H1 (cell line): ENCODE measurements at regions not wholly inside any gene's neighbourhood (a gene's known extent, or its start where the extent isn't known, plus 50 kb on each side); places are given as distances from the start of the nearest gene placed in this dataset.

Source experiments
- CTCF ChIA-PET: fragments of 300-600 bp; sonication (Branson Sonifier 250); formaldehyde crosslinking; loops from one replicate; lab custom pipeline; 2021; ENCODE audit not compliant: partially characterized antibody; lab: Charles Lee
- POLR2A ChIA-PET: fragments of 300-600 bp; sonication (Branson Sonifier 250); formaldehyde crosslinking; loops from one replicate; lab custom pipeline; 2021; ENCODE audit warnings: inconsistent platforms; ENCODE audit not compliant: partially characterized antibody; lab: Charles Lee
- DNase-seq, 2 experiments: peaks; one replicate each; pipeline versions ENCODE4 v3.0.0 to v3.0.0-alpha.2; 2010 to 2022; ENCODE audit warnings: low spot score in 2 of 2, low read depth in 1 of 2, mixed read lengths in 1 of 2
- FAIRE-seq: peaks from 2 replicates; lab custom pipeline; 2011; peaks lifted over from hg19 to GRCh38; lab: Jason Lieb, UNC
- H2AFZ ChIP-seq: 2 replicates; pipeline ENCODE4 v1.8.1; 2012; ENCODE audit warnings: low read length, inconsistent platforms
- H2AK5ac ChIP-seq: 2 replicates; pipeline ENCODE4 v1.6.1; 2013; ENCODE audit warnings: low read depth, low read length
- H2BK120ac ChIP-seq: replicated peaks from 2 replicates; pipeline ENCODE3; 2013; ENCODE audit warnings: low read depth, low read length, inconsistent platforms
- H2BK12ac ChIP-seq: 2 replicates; pipeline ENCODE4 v1.6.1; 2013; ENCODE audit warnings: low read depth, low read length
- H2BK15ac ChIP-seq: 2 replicates; pipeline ENCODE4 v1.6.1; 2013; ENCODE audit warnings: low read length
- H2BK20ac ChIP-seq: 2 replicates; pipeline ENCODE4 v1.6.1; 2013; ENCODE audit warnings: low read length
- H2BK5ac ChIP-seq: 2 replicates; pipeline ENCODE4 v1.6.1; 2013; ENCODE audit warnings: low read depth, low read length
- H3K14ac ChIP-seq: 2 replicates; pipeline ENCODE4 v1.6.1; 2013; ENCODE audit warnings: inconsistent platforms; ENCODE audit not compliant: insufficient read length
- H3K18ac ChIP-seq: 2 replicates; pipeline ENCODE4 v1.6.1; 2013; ENCODE audit warnings: low read length; ENCODE audit errors: extremely low read depth
- H3K23ac ChIP-seq: 2 replicates; pipeline ENCODE4 v1.6.1; 2013; ENCODE audit warnings: inconsistent platforms; ENCODE audit not compliant: insufficient read length
- H3K23me2 ChIP-seq: 2 replicates; pipeline ENCODE4 v1.6.1; 2013; ENCODE audit warnings: low read depth, low read length
- H3K27ac ChIP-seq: 2 replicates; pipeline ENCODE4 v1.6.1; 2011; ENCODE audit warnings: low read depth, low read length, inconsistent platforms
- H3K27me3 ChIP-seq, 4 experiments: replicated peaks in 1 of 4; 1 replicate in 1 of 4; 2 replicates in 3 of 4; pipeline versions ENCODE4 v1.6.1 to v1.8.1; 2011 to 2013; ENCODE audit warnings: low read length in 3 of 4, mild to moderate bottlenecking in 3 of 4, inconsistent platforms in 2 of 4, mixed read lengths in 2 of 4, moderate library complexity in 1 of 4; ENCODE audit not compliant: control insufficient read depth in 3 of 4, insufficient read depth in 3 of 4; ENCODE audit errors: extremely low read depth in 1 of 4
- H3K36me3 ChIP-seq, 4 experiments: 2 replicates each; pipeline versions ENCODE4 v1.6.1 to v1.8.1; 2011 to 2013; ENCODE audit warnings: mild to moderate bottlenecking in 4 of 4, low read length in 3 of 4, moderate library complexity in 2 of 4, control low read depth in 1 of 4, inconsistent platforms in 1 of 4; ENCODE audit not compliant: insufficient read depth in 4 of 4, control insufficient read depth in 2 of 4
- H3K4ac ChIP-seq: replicated peaks from 2 replicates; pipeline ENCODE3; 2013; ENCODE audit warnings: low read length, low read depth, mixed read lengths, inconsistent platforms; ENCODE audit not compliant: insufficient read length
- H3K4me1 ChIP-seq, 4 experiments: replicated peaks in 1 of 4; 1 replicate in 1 of 4; 2 replicates in 3 of 4; pipeline versions ENCODE4 v1.6.1 to v1.8.1; 2011 to 2013; ENCODE audit warnings: low read length in 3 of 4, inconsistent platforms in 2 of 4, mixed read lengths in 1 of 4; ENCODE audit not compliant: insufficient read depth in 4 of 4, control insufficient read depth in 3 of 4
- H3K4me2 ChIP-seq, 2 experiments: 2 replicates each; pipeline versions ENCODE4 v1.6.1 to v1.8.1; 2011 to 2013; ENCODE audit warnings: low read depth in 2 of 2, low read length in 2 of 2, control low read depth in 1 of 2, inconsistent platforms in 1 of 2, mild to moderate bottlenecking in 1 of 2; ENCODE audit not compliant: insufficient read depth in 1 of 2
- H3K4me3 ChIP-seq, 4 experiments: fragments of 200-600, 300-600 bp in 1 of 4; sonication (generic), shearing (Covaris generic), sonication (Bioruptor Twin) in 1 of 4; 2 replicates each; pipeline versions ENCODE4 v1.5.1 to v1.8.1; 2011 to 2016; ENCODE audit warnings: low read length in 4 of 4, low read depth in 3 of 4, control low read depth in 2 of 4, inconsistent platforms in 2 of 4, mild to moderate bottlenecking in 2 of 4, mixed read lengths in 1 of 4, moderate library complexity in 1 of 4; ENCODE audit not compliant: insufficient read depth in 2 of 4; ENCODE audit errors: extremely low read depth in 1 of 4
- H3K56ac ChIP-seq: replicated peaks from 2 replicates; pipeline ENCODE3; 2013; ENCODE audit warnings: low read depth, mild to moderate bottlenecking, mixed read lengths, low read length, inconsistent platforms; ENCODE audit not compliant: insufficient read length
- H3K79me1 ChIP-seq: 2 replicates; pipeline ENCODE4 v1.6.1; 2013; ENCODE audit warnings: low read depth, low read length, control low read depth
- H3K79me2 ChIP-seq, 2 experiments: 2 replicates each; pipeline versions ENCODE4 v1.6.1 to v1.8.1; 2012 to 2013; ENCODE audit warnings: low read length in 2 of 2, mild to moderate bottlenecking in 2 of 2, inconsistent platforms in 1 of 2; ENCODE audit not compliant: insufficient read depth in 2 of 2, control insufficient read depth in 1 of 2
- H3K9ac ChIP-seq, 4 experiments: replicated peaks in 1 of 4; 1 replicate in 1 of 4; 2 replicates in 3 of 4; pipeline versions ENCODE4 v1.6.1 to v1.8.1; 2011 to 2013; ENCODE audit warnings: low read depth in 3 of 4, low read length in 3 of 4, control low read depth in 2 of 4, mild to moderate bottlenecking in 2 of 4, moderate library complexity in 2 of 4, inconsistent platforms in 1 of 4; ENCODE audit errors: extremely low read depth in 1 of 4
- H3K9me3 ChIP-seq, 2 experiments: 2 replicates each; pipeline versions ENCODE4 v1.6.1 to v1.8.1; 2012 to 2013; ENCODE audit warnings: mild to moderate bottlenecking in 2 of 2, moderate library complexity in 2 of 2, control low read depth in 1 of 2, inconsistent platforms in 1 of 2, low read depth in 1 of 2, low read length in 1 of 2, mixed read lengths in 1 of 2; ENCODE audit not compliant: insufficient read depth in 2 of 2
- H4K20me1 ChIP-seq, 2 experiments: replicated peaks in 1 of 2; 2 replicates each; pipeline versions ENCODE3 to v1.8.1; 2011 to 2013; ENCODE audit warnings: inconsistent platforms in 2 of 2, low read length in 2 of 2, mild to moderate bottlenecking in 1 of 2; ENCODE audit not compliant: insufficient read depth in 2 of 2, control insufficient read depth in 1 of 2
- H4K5ac ChIP-seq: 2 replicates; pipeline ENCODE4 v1.6.1; 2013; ENCODE audit warnings: low read length, low read depth, mixed read lengths, inconsistent platforms; ENCODE audit not compliant: insufficient read length
- H4K8ac ChIP-seq: 2 replicates; pipeline ENCODE4 v1.8.0; 2013; ENCODE audit warnings: mild to moderate bottlenecking, moderate library complexity, low read length, inconsistent platforms; ENCODE audit not compliant: insufficient read depth; ENCODE audit errors: extremely low read depth
- H4K91ac ChIP-seq: replicated peaks from 2 replicates; pipeline ENCODE3; 2013; ENCODE audit warnings: low read length, mixed read lengths, inconsistent platforms; ENCODE audit not compliant: insufficient read length
- BACH1 ChIP-seq: IDR thresholded peaks from 2 replicates; pipeline ENCODE4 v1.6.1; 2012; ENCODE audit warnings: low read length, improper control_type of control experiment
- CHD1 ChIP-seq: IDR thresholded peaks from 2 replicates; pipeline ENCODE4 v1.6.1; 2012; ENCODE audit warnings: low read depth, low read length, improper control_type of control experiment
- FOSL1 ChIP-seq: IDR thresholded peaks from 2 replicates; pipeline ENCODE4 v1.6.1; 2011; ENCODE audit warnings: mild to moderate bottlenecking, low read depth, low read length, moderate library complexity; ENCODE audit not compliant: insufficient read depth
- GABPA ChIP-seq: IDR thresholded peaks from 2 replicates; pipeline ENCODE4 v1.6.1; 2011; ENCODE audit warnings: mild to moderate bottlenecking, low read length, moderate library complexity, borderline replicate concordance; ENCODE audit not compliant: insufficient read depth
- GTF2F1 ChIP-seq: IDR thresholded peaks from 2 replicates; pipeline ENCODE4 v1.6.1; 2012; ENCODE audit warnings: low read depth, low read length, improper control_type of control experiment, borderline replicate concordance
- MAFK ChIP-seq: IDR thresholded peaks from 2 replicates; pipeline ENCODE4 v1.6.1; 2012; ENCODE audit warnings: low read depth, mild to moderate bottlenecking, improper control_type of control experiment, low read length
- NRF1 ChIP-seq: IDR thresholded peaks from 2 replicates; pipeline ENCODE4 v1.6.1; 2011; ENCODE audit warnings: mild to moderate bottlenecking, low read depth, low read length, improper control_type of control experiment
- POU5F1 ChIP-seq: IDR thresholded peaks from 2 replicates; pipeline ENCODE4 v1.6.1; 2011; ENCODE audit warnings: low read depth, mild to moderate bottlenecking, low read length, moderate library complexity
- RXRA ChIP-seq: IDR thresholded peaks from 2 replicates; pipeline ENCODE4 v1.6.1; 2011; ENCODE audit warnings: low read depth, mild to moderate bottlenecking, low read length, moderate library complexity; ENCODE audit not compliant: insufficient read depth
- SP1 ChIP-seq: IDR thresholded peaks from 2 replicates; pipeline ENCODE4 v1.6.1; 2011; ENCODE audit warnings: low read depth, low read length
- WGBS, 2 experiments: shearing (Covaris generic) in 1 of 2; methylation state at CpG; one replicate each; pipeline versions ENCODE4 v1.1.6 to v1.1.7; 2013 to 2015; ENCODE audit warnings: low lambda C conversion rate in 2 of 2, mixed read lengths in 2 of 2, inconsistent platforms in 1 of 2, low coverage in 1 of 2, missing lambda C conversion rate in 1 of 2; ENCODE audit not compliant: insufficient replicate concordance in 2 of 2, insufficient coverage in 1 of 2, insufficient read length in 1 of 2; ENCODE audit errors: extremely low coverage in 1 of 2, missing lambda C conversion rate in 1 of 2; 5-methylcytosine and 5-hydroxymethylcytosine counted together
- TF ChIP-seq, protein P1 (sequence below): IDR thresholded peaks from 2 replicates; pipeline ENCODE4 v1.6.1; 2011; ENCODE audit warnings: low read depth, mild to moderate bottlenecking, low read length; ENCODE audit not compliant: insufficient read depth
- TF ChIP-seq, protein P2 (sequence below): IDR thresholded peaks from 2 replicates; pipeline ENCODE4 v1.6.1; 2011; ENCODE audit warnings: low read length, improper control_type of control experiment

DNA sequence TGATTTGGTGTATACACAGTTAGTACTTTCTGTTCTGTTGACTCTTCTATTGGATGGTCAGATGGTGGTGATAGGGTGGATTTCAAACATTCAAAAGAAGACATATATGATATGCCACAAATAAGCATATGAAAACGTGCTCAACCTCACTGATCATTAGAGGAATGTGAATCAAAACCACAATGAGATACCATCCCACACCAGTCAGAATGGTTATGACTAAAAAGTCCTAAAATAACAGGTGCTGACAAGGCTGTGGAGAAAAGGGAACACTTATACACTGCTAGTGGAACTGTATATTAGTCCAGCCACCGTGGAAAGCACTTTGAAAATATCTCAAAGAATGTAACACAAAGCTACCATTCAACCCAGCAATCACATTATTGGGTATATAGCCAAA, 425.5 kb downstream of the C12orf50 start:
- Histone ChIP-seq H3K23me2 (no peaks in the 10 kb centered on the region), H3K14ac (no peak overlapping the region), H4K20me1 (no peaks in the 10 kb centered on the region), H3K23ac (no peak overlapping the region), H3K79me2 (no peaks in the 10 kb centered on the region), H2BK5ac (no peak overlapping the region), H3K27ac (no peak overlapping the region), H3K4ac (no peak overlapping the region), H2AFZ (no peak overlapping the region), H2BK120ac (no peak overlapping the region), H4K91ac (no peak overlapping the region), H2AK5ac (no peak overlapping the region), H3K4me2 (no peak overlapping the region), H2BK20ac (no peak overlapping the region), H3K9ac (no peak overlapping the region), H2BK15ac (no peak overlapping the region), H3K18ac (no peak overlapping the region), H2BK12ac (no peak overlapping the region), H3K56ac (no peak overlapping the region), H3K36me3 (no peaks in the 10 kb centered on the region), H3K4me1 (no peaks in the 10 kb centered on the region), H3K79me1 (no peaks in the 10 kb centered on the region), H4K5ac (no peak overlapping the region), H3K4me3 (no peak overlapping the region), H3K27me3 (no peaks in the 10 kb centered on the region), H3K9me3 (no peaks in the 10 kb centered on the region), H4K8ac (no peak overlapping the region)
- TF ChIP-seq, protein P1, sequence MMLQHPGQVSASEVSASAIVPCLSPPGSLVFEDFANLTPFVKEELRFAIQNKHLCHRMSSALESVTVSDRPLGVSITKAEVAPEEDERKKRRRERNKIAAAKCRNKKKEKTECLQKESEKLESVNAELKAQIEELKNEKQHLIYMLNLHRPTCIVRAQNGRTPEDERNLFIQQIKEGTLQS = no peak
- TF ChIP-seq BACH1 (no peak), GABPA (no peak), RXRA (no peak), SP1 (no peak), GTF2F1 (no peak), FOSL1 (no peak), CHD1 (no peak), NRF1 (no peak), MAFK (no peak), POU5F1 (no peak)
- TF ChIP-seq, protein P2, sequence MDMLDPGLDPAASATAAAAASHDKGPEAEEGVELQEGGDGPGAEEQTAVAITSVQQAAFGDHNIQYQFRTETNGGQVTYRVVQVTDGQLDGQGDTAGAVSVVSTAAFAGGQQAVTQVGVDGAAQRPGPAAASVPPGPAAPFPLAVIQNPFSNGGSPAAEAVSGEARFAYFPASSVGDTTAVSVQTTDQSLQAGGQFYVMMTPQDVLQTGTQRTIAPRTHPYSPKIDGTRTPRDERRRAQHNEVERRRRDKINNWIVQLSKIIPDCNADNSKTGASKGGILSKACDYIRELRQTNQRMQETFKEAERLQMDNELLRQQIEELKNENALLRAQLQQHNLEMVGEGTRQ = no peak
- FAIRE-seq (no peak), DNase-seq (no peak)
- ChIA-PET CTCF (no interaction called here), POLR2A (interaction anchor here (0.6 kb wide), 1 partner anchor 1055 kb away, joined by 4 read pairs; no protein-coding TSS in a partner anchor)
- 93% methylated on average over 2 of the region's 2 CpGs; no CpG with 5 or more reads in 1 of the 2 experiments for WGBS, 2 experiments
